Skeletal muscle cell (primary cell): ENCODE measurements at regions not wholly inside any gene's neighbourhood (a gene's known extent, or its start where the extent isn't known, plus 50 kb on each side); places are given as distances from the start of the nearest gene placed in this dataset.
"Not testable (repeated sequence)": the region's sequence is repeated elsewhere in the genome, so short reads cannot be mapped to it uniquely, and the experiment has no call there.

Experiments used
- DNase-seq: peaks from one replicate; pipeline ENCODE4 v3.0.0-alpha.2; 2010; ENCODE audit warnings: low read depth
- H3K4me3 ChIP-seq: 2 replicates; pipeline ENCODE4 v1.5.1; 2011; ENCODE audit warnings: low read depth, mild to moderate bottlenecking, control low read depth, low read length, moderate library complexity

- no peak for DNase-seq
These were observed 1268.8 kb downstream of the EPHA7 start for GRCh38 chr6:92150553-92150952.

DNA sequence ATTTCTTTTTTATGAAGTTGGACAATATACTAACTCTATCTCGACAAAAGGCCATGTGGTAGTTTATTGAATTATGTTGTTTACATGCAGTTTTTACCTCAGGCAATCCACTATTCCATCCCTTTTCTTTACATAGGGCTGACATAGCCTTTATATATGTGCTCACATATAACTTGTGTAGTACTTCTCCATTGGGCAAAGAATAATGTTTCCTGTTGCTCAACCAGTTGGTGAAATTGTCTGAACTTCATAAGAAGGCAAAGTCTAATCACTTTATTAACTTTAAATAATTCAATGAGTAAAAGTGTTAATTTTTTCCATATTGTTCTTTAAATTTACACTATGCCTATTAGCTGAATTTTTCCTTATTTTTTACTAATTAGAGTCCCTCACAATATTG is 1272.1 kb downstream of the EPHA7 start:
- H3K4me3 ChIP-seq, result no peak overlapping the region
- no peak for DNase-seq

More at GRCh38 chr6:92150553-92150952, 1268.8 kb downstream of the EPHA7 start:
- no peak overlapping the region for H3K4me3 ChIP-seq

GRCh38 chr6:92139601-92140000 is 1279.8 kb downstream of the EPHA7 start:
- no peak overlapping the region for H3K4me3 ChIP-seq
- no peak for DNase-seq

DNA sequence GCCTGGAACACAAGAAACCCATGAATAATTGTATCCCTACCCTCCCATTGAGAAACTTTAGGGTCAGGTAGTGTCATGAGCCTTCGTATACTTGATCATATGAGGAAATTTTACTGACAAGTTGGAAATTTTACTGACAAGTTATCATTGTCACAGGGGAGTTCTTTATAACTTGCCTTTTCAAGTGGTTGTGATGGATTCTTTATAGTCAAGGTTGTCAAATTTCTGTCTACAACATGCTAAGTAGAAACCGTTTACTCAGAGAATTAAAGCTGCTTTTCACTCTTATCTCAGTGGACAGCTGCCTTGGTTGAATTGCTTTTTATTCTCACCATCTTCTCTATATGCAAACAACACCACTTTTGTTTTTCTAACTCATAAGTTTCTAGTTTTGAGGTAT is 1286.4 kb downstream of the EPHA7 start:
- no peak overlapping the region for H3K4me3 ChIP-seq

DNA sequence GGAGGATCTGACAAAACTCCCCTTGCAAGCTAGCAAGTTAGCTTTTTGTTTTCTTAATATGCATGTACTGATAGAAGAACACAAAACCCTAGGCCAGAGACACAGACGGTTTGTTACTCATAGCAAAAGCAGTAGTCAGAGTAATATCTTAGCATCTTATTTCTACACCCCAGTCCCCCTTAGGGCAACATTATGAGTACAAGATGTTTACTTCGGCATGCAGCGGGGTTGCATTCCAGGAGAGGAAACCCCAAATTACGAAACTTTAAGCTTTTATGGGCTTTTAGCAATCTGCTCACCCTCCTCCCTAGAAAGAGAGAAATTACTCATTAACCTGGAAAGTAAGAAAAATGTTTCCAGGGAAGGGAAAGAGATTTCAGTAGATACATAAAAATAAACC is 1286.9 kb downstream of the EPHA7 start:
- peak; percentile 12 for DNase-seq
- no peak overlapping the region for H3K4me3 ChIP-seq

More for the DNA sequence above, 1286.4 kb downstream of the EPHA7 start:
- DNase-seq, result no peak

GRCh38 chr6:92130944-92131343 is 1288.4 kb downstream of the EPHA7 start:
- no peak overlapping the region for H3K4me3 ChIP-seq
- no peak for DNase-seq

DNA sequence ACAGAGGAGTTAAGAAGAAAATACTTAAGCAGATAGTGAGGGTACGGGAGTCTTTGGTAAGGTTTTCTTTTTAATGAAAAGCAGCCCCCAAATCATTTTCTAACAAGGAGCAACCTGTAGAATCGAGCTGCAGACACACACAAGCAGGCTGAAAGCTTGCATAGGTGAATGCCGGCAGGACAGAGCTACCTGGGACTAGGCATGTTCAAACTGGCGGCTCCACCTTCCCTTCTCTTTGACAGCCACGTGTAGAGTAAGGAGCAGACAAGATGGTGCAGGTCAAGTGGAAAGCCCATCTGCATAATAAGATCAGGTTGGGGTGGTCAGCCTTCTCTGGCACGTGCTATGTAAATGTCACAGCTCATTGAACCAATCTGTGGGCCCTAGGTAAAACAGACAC is 1292.4 kb downstream of the EPHA7 start:
- H3K4me3 ChIP-seq, result no peak overlapping the region
- DNase-seq, result no peak

DNA sequence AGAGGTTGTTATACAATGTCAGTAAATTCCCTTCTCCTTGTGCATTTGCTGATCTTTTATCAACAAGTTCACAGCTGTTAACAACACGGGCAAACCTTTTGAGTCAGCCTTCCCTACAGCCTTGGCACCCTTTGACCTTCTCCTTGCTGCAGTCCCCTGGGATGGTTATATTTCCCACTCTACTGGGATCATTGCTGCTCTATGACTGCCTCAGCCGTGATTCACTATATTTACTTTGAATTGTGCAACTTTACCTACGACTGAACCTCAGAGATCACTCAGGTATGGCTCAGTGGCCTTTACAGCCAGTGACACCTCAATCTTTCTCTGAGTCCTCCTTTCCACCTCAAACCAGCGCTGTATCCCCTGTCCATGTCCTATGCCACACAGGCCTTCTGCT is 1293.3 kb downstream of the EPHA7 start:
- H3K4me3 ChIP-seq, result no peak overlapping the region
- DNase-seq, result no peak

DNA sequence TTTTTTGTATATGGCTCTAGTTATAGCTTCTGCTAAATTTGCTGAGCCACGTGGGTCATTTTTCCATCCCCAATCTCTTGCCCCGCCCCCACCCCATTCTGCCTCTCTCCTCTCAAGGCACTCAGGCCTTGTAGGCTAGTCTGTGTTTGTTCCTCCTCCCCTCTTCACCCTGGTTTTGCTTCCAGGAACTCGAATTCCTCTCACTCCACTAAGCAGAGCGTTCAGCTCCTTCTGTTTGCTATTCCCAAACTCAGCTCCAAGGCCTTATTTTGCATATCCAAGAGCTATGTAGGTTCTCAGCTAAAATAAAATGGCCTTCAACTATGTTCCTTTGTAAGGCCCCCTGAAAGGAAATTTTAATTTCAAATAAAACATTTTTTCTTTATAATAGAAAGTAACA is 1293.7 kb downstream of the EPHA7 start:
- H3K4me3 ChIP-seq, result no peak overlapping the region
- no peak for DNase-seq

DNA sequence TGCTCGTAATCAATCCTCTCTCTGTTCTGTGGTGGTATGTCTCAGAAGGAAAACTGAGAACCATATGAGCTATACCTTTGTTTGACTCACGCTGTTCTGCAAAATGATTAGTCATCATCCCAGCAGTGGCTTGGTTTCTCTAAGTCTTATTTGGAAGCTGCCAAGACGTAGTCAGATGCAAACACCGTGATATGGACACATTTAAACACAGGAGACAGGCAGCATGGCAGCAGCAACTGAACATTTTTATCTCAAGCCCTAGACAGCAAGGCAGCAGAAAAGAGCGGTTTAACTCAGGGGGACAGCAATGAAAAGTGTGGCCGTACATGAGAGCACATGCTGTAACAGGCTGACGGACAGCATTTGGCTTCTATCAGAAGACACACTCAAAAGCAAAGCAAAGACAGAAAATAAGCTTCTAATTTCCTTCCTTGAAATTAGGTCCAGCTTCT is 1295.1 kb downstream of the EPHA7 start:
- H3K4me3 ChIP-seq, result no peak overlapping the region
- DNase-seq, result peak; percentile 54

DNA sequence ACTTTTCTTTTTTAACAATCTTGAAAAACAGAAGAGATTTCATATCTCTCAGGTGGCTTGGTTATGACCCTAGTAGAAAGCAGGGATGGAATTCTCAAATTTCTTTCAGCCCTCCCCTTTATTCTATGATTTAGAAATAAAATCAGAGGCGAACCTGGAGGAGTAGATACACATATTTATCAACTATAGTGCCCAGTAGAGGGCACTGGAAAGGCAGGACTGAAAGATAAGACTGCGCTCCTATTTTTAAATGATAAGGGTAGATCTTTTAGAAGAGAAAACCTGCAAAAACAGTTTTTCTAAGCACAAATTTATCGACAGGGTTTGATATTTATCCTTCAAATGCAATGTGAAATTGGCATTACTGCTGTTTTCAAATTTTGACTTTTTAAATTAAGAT is 1296.6 kb downstream of the EPHA7 start:
- no peak for DNase-seq
- H3K4me3 ChIP-seq, result no peak overlapping the region

GRCh38 chr6:92121228-92121627 is 1298.1 kb downstream of the EPHA7 start:
- no peak for DNase-seq
- H3K4me3 ChIP-seq, result no peak overlapping the region

GRCh38 chr6:92117800-92118199 is 1301.6 kb downstream of the EPHA7 start:
- no peak for DNase-seq

GRCh38 chr6:92114797-92115196 is 1304.6 kb downstream of the EPHA7 start:
- no peak for DNase-seq
- no peak overlapping the region for H3K4me3 ChIP-seq

More at GRCh38 chr6:92117800-92118199, 1301.6 kb downstream of the EPHA7 start:
- H3K4me3 ChIP-seq, result no peak overlapping the region

DNA sequence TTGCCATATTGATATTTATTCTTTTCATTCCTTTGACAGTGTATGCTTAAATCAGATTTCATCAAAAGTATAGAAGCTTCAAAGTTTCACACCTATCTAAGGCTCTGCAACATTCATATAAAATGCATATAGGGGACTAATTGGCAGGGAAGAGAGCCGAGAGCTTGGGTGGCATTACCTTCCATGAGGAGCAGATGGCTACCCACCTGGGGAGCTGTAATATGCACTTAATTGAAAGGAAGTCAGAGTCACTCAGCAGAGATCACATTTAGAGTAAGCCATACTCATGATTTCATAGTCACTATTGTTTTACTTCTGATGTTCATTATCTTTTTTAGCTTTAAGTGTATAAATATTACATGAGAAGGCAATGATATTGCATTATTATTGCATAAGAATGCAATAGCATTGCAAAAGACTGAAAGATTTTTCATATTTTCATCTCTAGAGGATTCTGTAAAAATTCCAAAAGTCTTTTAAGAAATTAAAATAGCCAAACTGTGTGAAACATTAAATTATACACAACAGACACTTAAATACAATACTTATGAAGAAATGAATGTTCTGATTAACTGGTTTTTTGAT is 1305.2 kb downstream of the EPHA7 start:
- no peak overlapping the region for H3K4me3 ChIP-seq
- DNase-seq, result no peak

DNA sequence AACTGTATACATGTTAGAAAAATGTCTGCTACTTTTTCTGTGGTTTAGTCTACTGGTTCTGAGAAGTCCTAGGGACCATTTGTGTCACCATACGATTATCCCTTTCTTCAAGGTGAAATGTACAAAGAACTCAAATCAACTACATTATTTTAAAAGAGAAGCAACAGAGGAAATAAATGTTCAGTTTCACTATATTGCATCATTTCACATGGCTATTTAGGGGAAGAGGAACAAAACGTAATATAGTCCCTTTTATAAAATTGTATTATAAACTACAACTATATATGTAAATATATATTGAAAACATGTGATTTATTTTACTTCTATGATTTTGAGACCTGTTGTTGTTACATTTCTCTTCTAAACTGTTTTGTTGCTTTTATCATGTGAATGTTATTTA is 1308.0 kb downstream of the EPHA7 start:
- DNase-seq, result no peak
- no peak overlapping the region for H3K4me3 ChIP-seq

DNA sequence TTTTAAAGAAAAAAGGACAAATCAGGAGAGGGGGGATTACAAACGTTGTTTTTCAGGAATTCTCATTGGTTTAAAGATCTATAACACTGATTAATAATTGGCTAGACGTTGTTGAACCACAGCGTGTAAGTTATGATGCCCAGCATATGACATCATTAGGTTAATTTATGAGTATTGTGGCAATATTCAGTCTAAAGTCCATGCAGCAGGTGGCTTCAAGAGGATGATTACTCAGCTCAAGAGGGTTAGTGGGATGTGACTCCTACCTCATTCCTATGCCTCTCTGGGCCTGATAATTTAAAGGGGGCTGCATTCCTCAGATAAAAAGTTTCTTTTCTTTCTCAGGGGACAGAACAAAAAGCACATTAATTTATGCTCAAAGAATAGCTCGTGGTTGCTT is 1309.0 kb downstream of the EPHA7 start:
- no peak overlapping the region for H3K4me3 ChIP-seq

DNA sequence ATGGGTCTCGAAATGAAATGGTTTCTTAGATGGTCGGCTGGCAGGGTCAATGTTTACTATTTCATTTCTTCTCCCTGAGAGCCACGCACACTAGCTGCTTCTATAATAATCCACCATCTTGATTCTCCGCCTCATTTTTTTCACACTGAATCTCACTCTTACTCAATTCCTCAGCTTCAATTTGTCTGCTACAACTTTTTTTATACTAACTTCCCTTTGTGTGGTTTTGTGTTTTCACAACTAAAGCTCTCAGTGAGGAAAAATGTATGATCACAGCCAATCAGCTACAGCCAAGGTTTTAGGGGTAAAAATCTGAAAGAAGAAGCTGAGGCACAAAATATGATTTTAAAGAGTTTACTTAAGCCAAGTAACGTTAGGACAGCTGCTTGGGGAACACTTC is 1309.4 kb downstream of the EPHA7 start:
- no peak overlapping the region for H3K4me3 ChIP-seq
- DNase-seq, result no peak

More for the DNA sequence above, 1309.0 kb downstream of the EPHA7 start:
- DNase-seq, result no peak

GRCh38 chr6:92109256-92109655 is 1310.1 kb downstream of the EPHA7 start:
- no peak for DNase-seq
- no peak overlapping the region for H3K4me3 ChIP-seq

GRCh38 chr6:92086750-92087149 is 1332.6 kb downstream of the EPHA7 start:
- no peak for DNase-seq
- no peak overlapping the region for H3K4me3 ChIP-seq

GRCh38 chr6:92083914-92084313 is 1335.4 kb downstream of the EPHA7 start:
- DNase-seq, H3K4me3 ChIP-seq: not testable (repeated sequence)

- no peak overlapping the region for H3K4me3 ChIP-seq
These were observed 1347.0 kb downstream of the EPHA7 start for GRCh38 chr6:92072387-92072786.

More at GRCh38 chr6:92072387-92072786, 1347.0 kb downstream of the EPHA7 start:
- DNase-seq, result no peak
